GM18517 (cell line): ENCODE measurements at regions not wholly inside any gene's neighbourhood (a gene's known extent, or its start where the extent isn't known, plus 50 kb on each side); places are given as distances from the start of the nearest gene placed in this dataset.

Source experiments
- ATAC-seq: cut with Tn5 transposase; IDR thresholded peaks from one replicate; pipeline ENCODE4 v1.9.1; 2021; ENCODE audit warnings: mild to moderate bottlenecking, moderate library complexity; ENCODE audit not compliant: unreplicated experiment

DNA sequence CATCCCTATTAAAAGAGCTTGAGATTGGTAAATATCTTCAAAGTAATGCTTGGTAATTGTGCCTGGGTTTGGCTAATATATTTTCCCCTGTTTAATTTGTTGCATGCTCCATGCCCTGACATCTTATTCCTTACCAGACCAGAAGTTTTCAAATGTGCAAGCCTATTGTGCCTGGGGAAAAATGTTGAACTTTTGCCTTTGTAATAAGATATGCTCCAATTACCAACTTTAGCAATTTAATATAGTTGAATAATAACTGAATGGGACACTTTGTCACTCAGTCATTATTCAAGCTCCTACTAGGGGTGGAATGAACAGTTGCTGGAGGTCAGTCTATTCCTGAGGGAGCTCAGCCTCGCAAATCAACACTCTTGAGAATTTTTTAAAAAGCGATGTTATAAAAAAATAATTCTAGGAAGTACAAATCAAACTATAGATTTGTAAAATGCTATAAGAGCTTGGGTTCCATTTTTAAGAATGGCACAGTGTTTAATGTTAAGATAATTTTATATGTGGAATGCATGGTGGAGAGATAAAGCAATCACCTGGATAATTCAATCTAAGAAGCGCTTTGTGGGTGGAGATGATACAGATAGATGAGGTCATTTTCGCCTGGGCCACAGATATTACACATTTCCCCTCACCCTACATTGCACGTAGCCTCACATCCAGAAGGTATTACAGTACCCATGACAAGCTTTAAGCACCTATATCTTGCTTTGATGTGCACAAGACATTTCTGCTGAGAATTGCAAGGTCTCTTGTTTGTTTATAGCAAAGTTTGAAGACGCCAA, 231.8 kb downstream of the PIK3R1 start:
- ATAC-seq = no peak

DNA sequence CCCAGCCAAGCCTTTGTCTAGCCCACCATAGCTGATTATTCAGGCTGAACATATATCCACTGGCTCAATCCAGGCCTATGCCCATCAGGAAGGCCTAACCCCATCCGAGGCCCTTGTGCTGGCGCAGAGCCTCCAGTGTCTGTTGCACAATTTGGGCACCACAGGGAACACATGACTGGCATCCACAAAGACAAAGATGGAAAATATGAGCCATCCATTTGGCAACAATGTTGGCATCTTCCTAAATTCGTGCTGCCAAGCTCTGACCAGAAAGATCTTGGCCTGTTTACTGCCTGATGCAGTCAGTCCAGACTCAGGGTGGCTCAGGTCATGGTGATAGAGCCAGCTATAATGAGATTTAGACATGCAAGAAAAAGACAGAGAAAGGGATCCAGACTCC, 233.8 kb downstream of the PIK3R1 start:
- ATAC-seq = no peak

DNA sequence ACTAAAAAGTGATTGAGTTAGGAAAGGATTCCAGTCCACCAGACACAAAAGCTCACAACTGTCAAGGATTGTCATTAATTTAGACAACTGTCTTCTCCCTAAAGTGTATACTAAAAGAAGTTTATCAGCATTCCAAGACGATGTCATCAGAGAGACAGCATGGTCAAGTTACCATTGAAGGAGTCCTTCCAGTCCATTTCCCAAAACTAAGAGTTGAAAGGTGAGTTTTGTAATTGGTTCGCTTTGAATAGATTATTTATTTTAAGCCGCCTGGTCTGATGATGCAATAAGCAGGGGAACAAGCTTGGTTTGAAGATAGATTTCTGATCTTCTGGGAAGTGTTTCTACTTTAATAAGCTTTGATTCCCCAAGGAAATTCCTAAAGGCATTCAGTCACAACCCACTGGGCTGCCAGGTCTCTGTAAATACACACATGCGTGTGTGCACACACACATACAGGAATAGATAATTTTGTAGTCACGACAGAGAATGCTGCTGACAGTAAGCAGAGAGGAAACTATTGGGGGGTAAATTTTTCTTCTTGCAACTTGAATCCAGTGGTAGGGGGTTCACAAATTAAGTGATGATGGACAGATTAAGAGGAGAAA, 234.8 kb downstream of the PIK3R1 start:
- no peak for ATAC-seq

DNA sequence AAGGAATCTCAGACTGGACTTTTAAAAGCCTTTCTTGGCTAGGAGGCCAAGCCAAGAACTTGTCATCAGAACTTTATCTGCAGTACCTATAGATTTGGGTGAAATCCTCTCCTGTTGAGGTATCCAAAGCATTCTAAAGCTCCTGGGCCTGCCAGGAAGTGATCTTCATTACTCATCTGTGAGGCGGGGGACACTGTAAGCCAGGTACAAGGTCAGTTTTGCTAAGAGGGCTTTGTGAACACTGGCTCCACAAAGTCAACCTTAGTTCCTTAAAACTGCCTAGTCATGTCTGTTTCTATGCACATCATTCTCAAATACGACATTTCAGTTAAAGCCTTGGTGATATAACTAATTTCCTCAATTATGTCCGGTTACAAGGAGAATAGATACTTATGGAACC, 236.7 kb downstream of the PIK3R1 start:
- no peak for ATAC-seq

DNA sequence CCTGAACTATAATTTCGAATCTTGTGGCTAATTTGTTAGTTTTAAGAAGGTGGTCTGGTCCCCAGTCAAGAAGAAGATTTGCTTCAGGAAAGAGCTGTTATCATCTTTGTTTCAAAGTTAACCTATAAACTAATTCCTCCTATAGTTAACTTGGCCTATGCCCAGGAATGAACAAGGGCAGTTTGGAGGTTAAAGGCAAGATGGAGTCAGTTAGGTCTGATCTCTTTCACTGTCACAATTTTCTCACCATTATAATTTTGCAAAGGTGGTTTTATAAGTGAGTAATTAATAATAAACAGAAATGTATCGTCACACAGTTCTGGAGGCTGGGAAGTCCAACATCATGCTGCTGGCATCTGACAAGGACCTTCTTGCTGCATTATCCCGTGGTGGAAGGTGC, 238.6 kb downstream of the PIK3R1 start:
- ATAC-seq = no peak

DNA sequence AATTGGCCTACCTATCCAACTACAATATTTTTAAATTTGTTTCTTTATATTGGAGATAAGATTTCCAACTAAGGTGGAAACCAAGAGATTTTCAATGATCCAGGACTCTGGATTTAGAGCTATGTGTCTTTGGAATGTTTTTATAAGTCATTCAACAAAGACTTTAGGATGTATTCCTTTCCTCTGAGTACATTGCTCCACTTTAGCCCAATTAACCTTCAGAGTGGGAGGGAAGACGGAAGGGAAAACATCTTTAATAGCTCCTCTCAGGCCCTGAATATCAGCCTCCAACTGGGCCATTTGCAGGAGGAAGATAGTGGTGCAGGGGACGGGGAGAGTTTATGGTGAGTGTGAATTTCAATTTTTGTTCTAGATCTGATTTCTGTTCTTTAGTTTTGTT, 239.2 kb downstream of the PIK3R1 start:
- ATAC-seq = no peak

DNA sequence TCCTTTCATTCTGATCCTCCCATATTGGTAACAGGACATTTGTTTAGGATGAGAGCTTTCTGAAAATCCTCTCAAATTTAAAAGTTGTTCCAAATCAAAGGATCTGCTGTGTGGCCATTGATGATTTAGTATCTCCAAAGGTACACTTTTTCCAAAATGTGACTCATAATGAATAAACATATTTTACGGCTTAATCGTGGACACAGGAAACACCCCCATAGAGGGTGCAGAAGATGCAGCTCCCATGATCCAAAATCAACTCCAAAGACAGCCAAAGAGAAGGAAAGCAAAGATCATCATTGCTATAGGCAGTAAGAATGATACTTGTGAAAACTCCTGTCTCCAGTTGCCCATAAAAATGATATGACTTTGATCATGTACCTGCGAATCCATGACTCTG, 239.7 kb downstream of the PIK3R1 start:
- ATAC-seq = no peak

DNA sequence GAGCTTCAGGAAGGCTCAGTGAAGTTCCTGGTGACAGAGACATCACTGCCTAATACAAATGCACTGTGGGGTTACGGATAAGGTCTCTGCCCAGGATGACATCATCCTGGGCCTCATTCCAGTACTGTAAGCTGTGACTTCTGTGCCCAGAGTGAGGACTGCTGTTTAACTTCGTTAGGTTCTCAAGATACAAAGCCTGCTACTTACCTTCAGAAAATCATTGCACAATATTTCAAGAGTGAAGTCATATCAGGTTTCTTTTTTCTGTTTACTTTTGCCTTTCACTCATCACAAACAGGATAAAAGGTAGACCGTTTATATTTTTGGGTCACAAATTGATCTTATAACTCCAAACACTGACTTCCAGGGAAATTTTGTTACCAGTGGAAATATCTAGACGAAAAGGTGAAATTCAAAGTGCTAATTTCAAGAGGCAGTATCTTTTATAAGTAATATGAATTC, 241.2 kb downstream of the PIK3R1 start:
- ATAC-seq = no peak

DNA sequence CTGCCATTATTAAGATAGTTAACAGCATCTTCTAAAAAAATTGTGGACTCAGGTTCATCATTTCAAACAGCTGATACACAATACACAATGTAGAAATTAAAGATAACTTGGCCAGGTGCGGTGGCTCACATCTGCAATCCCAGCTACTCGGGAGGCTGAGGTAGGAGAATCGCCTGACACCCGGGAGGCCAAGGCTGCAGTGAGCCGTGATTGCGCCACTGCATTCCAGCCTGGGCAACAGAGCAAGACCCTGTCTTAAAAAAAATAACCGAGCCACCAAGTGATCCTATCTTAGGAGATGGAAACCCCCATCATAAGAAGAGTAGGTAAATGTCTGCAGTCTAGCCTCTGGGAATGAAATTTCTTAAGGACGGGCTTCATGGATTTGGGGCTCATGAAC, 241.7 kb downstream of the PIK3R1 start:
- no peak for ATAC-seq

DNA sequence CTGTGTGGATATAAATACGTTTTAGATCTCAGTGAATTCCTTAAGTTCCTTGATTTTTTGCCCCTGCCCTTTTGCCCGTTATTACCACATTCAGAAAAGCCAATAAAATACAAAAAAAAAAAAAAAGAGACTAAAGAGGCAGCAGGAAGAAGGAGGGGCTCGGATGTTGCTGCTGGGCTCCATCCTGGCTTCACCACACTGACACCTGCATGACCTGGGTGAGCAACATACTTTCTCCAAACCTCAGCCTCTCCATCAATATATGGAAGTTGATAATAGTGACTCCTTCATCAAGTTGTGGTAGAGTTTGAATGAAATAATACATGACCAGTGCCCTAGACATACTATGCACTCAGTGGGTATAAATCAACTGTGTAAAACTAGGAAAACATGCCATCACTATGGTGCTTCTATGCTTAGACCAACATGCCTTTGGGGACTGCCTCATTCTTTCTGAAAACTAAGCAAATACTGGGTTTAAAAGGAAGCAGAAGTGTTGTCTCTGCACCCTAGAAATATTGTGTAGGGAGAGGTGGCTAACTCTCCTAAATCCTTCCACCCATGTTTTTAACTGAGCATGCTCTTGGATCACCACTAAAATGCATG, 243.0 kb downstream of the PIK3R1 start:
- no peak for ATAC-seq

DNA sequence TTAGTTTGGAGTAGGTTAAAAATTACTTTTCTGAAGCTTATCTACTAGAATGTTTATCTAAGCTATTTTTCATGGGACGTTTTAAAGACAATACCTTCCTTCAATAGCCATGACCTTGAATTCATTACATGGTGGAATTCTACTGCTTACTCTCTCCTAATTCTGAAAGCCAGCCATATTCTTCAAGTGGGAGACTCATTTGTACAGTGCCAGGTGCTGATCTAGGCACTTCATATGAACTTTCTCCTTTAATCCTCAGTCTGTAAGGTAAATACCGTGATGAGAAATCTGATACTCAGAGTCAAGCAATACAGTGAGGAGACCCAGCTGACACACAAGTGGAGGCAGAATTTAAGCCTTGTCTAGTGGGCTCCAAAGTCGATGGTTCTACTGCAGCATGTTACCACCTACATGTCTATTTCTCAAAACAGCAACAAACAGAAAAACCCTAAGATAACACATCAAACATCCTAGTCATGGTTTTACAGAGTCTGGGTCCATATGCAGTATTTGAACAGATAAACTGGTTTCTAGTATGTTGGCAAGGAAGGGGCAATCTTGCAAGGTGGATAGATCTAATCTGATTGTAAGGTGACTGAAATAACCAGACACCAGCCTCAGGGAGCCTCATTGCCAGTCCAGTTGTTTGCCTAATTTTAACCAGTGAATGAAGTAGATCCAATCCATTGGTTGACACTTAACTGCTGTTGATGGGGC, 243.7 kb downstream of the PIK3R1 start:
- ATAC-seq = no peak

DNA sequence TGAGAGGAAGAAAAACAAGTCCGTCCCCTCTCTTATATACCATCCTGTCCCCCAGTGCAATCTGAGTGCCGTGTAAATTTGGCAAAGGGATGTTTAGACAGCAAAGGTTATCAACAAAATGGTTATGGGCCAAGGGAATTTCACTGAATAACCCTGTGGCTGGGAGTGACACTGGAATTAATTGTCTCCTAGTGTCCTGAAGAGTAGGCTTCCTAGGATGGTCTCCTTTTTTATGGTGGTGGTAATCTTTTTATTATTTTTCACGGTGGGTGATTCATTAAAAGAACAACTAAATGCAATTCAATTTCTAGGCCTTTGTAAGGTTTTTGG, 244.2 kb downstream of the PIK3R1 start:
- ATAC-seq = no peak

DNA sequence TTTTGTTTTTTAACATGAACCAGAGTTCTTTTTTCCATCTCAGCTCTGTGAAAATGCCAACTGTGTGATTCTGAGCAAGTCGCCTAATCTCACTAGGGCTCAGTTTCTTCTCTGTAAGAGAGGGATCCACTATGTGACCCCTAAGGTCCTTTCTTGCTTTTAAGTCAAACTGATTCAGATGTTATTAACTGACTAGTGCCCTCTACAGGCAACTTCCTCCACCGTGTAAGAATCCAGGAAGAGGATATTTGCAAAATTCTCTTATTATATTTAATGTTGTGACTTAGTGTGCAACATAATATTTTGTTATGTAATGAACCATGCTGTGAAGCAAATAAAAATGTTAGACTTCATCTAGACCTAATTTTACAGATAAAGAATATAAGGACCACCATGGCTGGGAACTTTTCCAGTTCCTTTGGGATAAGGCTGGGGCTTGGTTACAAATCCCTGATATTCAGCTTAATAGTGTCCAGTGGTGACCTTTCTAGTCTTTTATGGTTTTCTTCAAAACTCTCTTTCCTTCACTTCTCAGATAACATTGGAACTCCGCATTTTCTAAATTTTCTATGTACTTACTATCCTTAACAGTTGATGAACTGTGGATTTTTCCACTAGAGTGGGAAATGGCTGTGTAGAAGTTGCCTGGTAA, 244.7 kb downstream of the PIK3R1 start:
- peak; percentile 77 for ATAC-seq

DNA sequence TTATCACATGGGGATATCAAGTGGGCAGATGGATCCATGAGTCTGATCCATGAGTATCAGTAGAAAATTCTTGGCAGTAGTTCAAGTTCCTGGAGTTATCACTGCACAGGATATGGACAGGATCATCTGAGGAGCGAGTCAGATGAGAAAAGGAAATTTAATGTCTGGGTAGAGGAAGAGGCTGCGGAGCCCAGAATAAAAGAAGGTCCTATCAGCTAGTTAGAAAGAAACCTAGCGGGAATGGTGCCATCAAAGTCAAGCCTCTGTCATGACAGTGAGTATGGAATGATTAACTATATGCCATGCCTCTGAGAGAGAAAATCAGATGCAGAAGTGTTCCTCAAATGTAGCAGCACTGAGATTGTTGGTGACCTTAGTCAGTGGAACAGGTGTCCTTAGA, 248.1 kb downstream of the PIK3R1 start:
- ATAC-seq = no peak

DNA sequence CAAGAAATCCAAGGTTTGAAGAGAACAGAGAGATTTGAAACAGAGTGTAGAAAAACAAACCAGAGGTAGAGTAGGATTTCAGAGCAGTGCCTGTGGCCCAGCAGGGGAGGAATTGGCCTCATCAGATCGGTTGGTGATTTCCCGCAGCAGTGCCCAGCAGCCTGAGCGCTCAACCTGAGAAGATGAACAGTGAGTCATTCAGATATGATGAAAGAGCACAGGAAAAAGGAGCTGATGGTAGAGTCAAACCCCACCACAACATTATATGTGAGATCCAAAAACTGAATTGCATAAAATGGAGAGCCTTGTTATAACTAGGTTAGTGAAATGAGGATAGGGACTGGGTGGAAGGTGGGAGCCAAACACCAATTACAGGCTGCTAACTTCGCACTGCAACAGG, 248.9 kb downstream of the PIK3R1 start:
- ATAC-seq = peak; percentile 50

DNA sequence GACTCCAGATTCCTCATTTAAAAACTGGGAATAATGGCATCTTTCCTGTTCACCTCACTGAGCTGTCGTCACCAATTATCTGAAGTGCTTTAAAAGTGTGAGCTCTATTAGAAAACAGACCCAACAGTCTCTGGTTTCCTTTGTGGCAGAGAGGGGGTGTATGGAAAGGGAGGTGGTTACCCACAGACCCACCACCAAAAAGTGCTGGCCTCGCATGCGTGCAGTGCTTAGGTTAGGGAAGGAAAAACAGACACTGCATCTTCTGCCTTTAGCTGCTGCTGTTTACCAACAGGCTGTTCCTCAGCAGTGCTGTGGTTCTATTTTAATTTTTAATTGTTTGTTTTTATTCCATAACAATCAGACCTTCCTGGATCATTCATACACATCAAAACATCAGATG, 249.6 kb downstream of the PIK3R1 start:
- no peak for ATAC-seq

DNA sequence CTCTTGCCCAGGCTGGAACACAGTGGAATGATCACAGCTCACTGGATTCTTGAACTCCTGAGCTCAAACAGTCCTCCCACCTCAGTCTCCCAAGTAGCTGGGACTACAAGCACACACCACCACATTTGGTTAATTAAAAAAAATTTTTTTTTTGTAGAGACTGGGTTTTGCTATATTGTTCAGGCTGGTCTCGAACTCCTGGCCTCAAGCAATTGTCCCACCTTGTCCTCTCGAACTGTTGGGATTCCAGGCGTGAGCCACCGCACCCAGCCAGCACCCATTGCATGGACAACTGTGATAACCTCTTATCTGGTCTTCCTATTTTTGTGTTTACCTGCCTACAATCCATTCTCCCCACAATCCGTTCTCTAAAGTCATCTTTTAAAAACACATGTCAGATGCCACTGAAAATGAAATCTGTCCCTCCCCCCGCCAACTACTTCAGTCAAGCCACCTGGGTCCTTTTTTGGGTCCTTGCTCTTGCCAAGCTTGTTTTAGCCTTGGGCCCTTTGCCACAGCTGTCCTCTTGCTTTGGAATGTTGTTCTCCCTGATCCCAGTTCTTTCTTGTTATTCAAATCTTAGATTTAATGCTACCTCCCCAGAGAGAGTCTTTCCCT, 250.5 kb downstream of the PIK3R1 start:
- ATAC-seq = no peak

DNA sequence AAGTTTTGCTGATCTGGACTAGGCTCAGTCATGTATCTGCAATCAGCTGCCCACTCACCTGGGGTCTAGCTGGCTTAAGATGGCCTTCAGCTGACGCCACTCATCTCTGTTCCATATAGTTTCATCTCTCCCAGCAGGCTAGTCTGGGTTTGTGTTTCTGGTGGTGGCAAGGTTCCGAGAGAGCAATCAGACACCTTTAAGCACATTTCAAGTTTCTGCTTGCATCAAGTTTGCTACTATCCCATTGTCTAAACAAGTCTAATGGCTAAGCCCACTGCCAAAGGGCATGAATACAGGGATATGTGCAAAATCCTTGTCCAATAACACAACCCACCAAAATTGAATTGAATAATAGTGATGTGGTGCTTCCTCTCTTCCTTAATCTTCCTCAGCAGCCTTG, 251.7 kb downstream of the PIK3R1 start:
- ATAC-seq = no peak

DNA sequence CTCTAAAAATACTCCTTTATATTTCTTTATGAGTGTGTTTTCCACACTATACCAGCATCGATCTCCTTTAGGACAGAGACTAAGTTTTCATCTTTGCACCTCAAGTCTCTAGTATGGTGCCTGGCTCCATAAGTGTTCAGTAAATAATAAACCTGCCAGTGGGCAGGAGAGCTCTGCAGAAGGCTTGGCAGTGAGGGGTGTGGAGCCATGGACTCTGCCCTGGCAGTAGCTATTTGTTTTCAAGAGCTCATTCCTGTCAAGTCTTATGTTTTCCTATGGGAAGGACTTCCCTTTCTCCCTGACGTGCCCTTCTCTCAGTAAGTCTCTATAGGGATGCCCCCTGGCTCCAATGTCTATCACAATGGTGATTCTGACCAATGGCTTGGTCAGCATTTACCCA, 252.2 kb downstream of the PIK3R1 start:
- no peak for ATAC-seq

DNA sequence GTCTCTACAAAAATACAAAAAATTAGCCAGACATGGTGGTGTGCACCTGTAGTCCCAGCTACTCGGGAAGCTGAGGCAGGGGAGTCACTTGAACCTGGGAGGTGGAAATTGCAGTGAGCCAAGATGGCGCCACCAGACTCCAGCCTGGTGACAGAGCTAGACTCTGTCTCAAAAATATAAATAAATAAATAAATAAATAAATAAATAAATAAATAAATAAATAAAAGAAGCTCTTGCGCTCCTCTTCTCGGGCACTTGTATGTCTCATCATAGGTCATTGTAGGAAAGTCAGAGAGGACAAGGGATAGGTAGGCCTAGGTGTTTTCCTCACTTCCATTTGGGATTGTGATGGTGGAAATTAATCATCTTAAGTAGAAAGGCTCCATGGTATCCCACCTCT, 252.8 kb downstream of the PIK3R1 start:
- ATAC-seq = no peak

DNA sequence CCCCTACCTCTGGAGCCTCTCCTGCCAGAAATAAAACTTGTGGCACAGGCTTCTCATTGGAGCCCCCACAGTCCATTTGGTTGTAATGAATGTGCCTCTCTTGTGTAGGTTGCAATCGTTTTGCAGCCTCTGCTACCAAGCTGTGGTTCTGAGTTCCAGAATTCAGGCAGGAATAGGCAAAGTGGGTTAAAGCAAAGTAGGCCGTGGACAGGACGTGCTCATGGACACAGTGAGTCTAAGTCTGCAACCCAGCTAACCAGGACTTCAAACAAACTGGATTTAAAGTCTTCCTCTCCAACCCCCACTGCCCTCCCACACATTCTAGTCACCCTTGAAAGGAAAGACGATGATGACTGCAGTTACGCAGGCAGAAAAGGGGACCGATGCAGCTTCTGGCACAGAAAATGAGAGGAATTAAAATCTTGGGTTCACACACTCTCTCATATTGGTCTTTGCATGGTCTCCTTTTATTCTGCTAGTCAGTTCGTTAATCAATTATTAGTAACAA, 260.0 kb downstream of the PIK3R1 start:
- ATAC-seq = no peak
